GM21825 (cell line): ENCODE measurements at regions not wholly inside any gene's neighbourhood (a gene's known extent, or its start where the extent isn't known, plus 50 kb on each side); places are given as distances from the start of the nearest gene placed in this dataset.

Experiments used
- ATAC-seq: cut with Tn5 transposase; IDR thresholded peaks from one replicate; pipeline ENCODE4 v1.9.1; 2021; ENCODE audit warnings: mild to moderate bottlenecking, moderate library complexity; ENCODE audit not compliant: unreplicated experiment

- no peak for ATAC-seq
Observed at GRCh38 chr5:116848954-116849581, 274.4 kb upstream of the SEMA6A start.

GRCh38 chr5:116847960-116848359 is 273.3 kb upstream of the SEMA6A start:
- ATAC-seq, result no peak

- ATAC-seq, result no peak
Observed at GRCh38 chr5:116844015-116844414, 269.4 kb upstream of the SEMA6A start.

- ATAC-seq, result no peak
Observed at GRCh38 chr5:116842514-116842961, 267.9 kb upstream of the SEMA6A start.

GRCh38 chr5:116841734-116842133 is 267.1 kb upstream of the SEMA6A start:
- no peak for ATAC-seq

GRCh38 chr5:116838011-116838536 is 263.5 kb upstream of the SEMA6A start:
- ATAC-seq, result no peak

- ATAC-seq, result no peak
Observed at GRCh38 chr5:116834796-116835515, 260.3 kb upstream of the SEMA6A start.

GRCh38 chr5:116830079-116830478 is 255.5 kb upstream of the SEMA6A start:
- no peak for ATAC-seq

GRCh38 chr5:116827078-116827477 is 252.5 kb upstream of the SEMA6A start:
- no peak for ATAC-seq

- ATAC-seq, result no peak
Observed at GRCh38 chr5:116825486-116825885, 250.9 kb upstream of the SEMA6A start.

- ATAC-seq, result no peak
Observed at GRCh38 chr5:116824751-116825438, 250.3 kb upstream of the SEMA6A start.

GRCh38 chr5:116814626-116815385 is 240.2 kb upstream of the SEMA6A start:
- no peak for ATAC-seq

GRCh38 chr5:116813906-116814305 is 239.3 kb upstream of the SEMA6A start:
- no peak for ATAC-seq

- ATAC-seq, result no peak
Observed at GRCh38 chr5:116813356-116813755, 238.7 kb upstream of the SEMA6A start.

- no peak for ATAC-seq
Observed at GRCh38 chr5:116810951-116811350, 236.3 kb upstream of the SEMA6A start.

- no peak for ATAC-seq
Observed at GRCh38 chr5:116806836-116807235, 232.2 kb upstream of the SEMA6A start.

- no peak for ATAC-seq
Observed at GRCh38 chr5:116799401-116799800, 224.8 kb upstream of the SEMA6A start.

GRCh38 chr5:116795189-116795588 is 220.6 kb upstream of the SEMA6A start:
- no peak for ATAC-seq

GRCh38 chr5:116789522-116789921 is 214.9 kb upstream of the SEMA6A start:
- no peak for ATAC-seq

- ATAC-seq, result no peak
Observed at GRCh38 chr5:116788851-116789403, 214.3 kb upstream of the SEMA6A start.

- no peak for ATAC-seq
Observed at GRCh38 chr5:116787570-116787969, 212.9 kb upstream of the SEMA6A start.
